Right ventricle myocardium superior (tissue), 1 donor: ENCODE measurements at regions not wholly inside any gene's neighbourhood (a gene's known extent, or its start where the extent isn't known, plus 50 kb on each side); places are given as distances from the start of the nearest gene placed in this dataset.

Source experiments
- ATAC-seq: fragments of 200-7000 bp; cut with Tn5 transposase; one replicate; pipeline ENCODE4 v1.9.1; 2020; ENCODE audit warnings: mild to moderate bottlenecking; ENCODE audit not compliant: poor library complexity
- DNase-seq: peaks from one replicate; pipeline ENCODE4 v3.0.0-alpha.2; 2020
- intact Hi-C: fragments of 100-400 bp; cut with DNase I; formaldehyde crosslinking; loops from one replicate; pipeline ENCODE4 v1.11.2; 2022
- donor health status: DM: no; HTN: yes; CAD: no; lungs with severe emphysema.

DNA sequence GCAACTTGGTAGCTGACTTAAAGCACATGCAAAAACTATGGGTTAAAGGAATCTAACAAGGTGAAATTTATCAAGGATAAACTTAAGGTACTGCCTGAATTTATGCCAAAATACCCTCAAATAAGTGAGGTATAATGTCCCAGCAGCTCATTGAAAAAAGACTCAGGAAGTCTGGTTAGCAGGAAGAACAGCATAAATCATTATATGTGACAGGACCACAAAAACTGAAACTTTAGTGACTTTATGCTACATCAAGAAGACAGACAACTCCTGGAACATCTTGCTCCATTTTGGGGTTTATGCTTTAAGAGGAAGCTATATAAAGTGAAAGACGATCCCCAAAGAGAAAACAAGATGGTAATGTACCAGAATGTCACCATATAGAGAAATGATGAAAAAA, 282.4 kb upstream of the ZNF462 start:
- DNase-seq (no peak), ATAC-seq (no peak)
- intact Hi-C loops = no loop called here

DNA sequence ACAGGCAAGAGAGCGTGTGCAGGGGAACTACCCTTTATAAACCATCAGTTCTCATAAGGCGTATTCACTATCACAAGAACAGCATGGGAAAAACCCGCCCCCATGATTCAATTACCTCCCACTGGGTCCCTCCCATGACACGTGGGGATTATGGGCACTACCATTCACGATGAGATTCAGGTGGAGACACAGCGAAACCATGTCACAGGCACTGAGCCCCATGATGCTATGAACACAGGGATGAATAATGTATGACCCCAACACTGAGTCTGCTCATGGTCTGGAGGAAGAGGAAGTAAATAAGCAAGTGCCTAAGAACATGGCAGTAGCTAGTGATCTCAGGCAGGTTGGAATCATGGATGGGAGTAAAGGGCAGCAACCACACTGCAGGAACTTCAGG, 281.0 kb upstream of the ZNF462 start:
- intact Hi-C loops = no loop called here
- DNase-seq = no peak
- no peak for ATAC-seq

DNA sequence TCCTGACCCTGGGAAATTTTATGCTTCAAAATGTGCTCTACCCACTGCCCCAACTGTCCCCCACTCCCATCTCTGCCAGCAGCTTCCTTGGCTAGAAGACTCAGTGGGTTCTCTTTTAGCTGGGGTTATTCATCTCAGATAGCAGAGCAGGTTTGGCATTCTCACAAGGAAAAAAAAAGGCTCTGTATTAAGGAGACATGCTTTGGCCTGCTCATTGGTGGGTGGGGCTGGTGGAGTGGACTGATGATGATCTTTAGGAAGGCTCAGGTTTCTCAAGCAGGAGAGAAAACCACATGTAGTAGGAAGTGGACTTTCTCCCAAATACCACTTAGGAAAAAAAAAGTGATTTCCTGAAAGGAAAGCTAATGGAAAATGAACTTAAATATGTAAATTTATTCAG, 279.2 kb upstream of the ZNF462 start:
- intact Hi-C loops = no loop called here
- DNase-seq (no peak), ATAC-seq (no peak)

DNA sequence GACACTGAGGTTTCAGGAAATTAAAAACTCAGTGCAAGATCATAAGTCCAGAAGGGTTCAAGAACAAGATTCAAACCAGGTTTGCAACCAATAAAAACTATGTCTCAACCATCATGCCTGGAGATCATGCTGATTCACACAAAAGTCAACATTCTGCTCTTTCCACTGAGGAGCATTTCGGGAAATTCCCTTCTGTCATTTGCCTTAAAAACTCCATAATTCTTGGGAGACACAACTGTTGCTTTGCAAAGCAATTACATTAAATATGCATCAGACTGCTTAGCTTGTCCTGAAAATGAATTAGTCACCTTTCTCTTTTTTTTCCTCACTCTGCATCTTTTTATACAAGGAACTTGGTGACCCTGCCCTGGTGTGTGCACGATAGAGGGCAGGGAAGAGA, 275.9 kb upstream of the ZNF462 start:
- intact Hi-C loops = no loop called here
- ATAC-seq (no peak), DNase-seq (no peak)

DNA sequence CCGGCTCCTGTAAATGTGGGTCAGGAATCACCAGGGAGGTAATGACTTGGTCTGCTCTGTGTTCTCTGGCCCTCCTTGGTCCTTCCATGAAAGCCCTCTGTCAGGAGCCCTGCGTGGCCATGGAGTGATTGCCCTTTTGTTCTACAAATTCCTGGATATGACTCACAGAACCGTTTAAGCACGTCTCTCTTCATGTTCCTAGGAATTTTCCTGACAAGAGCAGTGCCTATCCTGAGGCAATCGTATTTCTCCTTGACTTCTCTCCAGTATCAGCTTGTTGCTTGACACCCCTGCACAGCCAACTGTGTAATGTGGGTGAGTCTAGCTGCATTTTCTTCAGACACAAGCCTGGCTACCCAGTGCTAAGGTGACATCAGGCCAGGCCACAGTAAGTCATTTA, 274.3 kb upstream of the ZNF462 start:
- DNase-seq = no peak
- no peak for ATAC-seq
- intact Hi-C loops = no loop called here

DNA sequence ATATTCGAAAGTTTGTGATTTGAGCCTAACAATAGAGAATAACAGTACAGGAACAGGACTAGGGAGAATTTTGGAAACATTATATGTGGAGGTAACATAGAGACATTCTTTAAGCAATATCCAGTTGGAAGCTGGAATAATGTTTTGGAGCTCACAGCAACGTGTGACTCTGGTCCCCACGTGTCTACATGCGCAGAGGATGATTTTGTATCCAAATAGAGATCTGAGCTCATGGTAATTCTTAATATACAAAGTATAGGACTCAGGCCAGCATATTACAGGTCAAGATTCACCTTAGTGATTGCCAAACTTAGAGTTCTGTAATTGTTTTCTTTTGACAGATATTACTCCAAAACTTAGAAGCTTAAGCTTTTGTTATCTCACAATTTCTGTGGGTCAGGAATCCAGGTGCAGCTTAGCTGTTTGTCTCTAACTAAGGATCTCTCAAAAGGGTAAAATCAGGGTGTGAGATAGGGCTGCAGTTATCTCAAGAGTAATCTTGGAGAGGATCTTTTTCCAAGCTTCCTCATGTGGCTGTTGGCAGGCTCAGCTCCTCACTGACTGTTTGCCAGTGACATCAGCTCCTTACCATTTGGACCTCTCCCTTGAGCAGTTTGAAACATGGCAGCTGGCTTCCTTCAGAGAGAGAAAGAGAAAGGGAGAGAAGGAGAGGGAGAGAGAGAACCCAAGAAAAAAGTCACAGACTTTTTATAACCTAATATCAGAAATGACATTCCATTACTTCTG, 272.0 kb upstream of the ZNF462 start:
- no peak for ATAC-seq
- intact Hi-C loops = no loop called here
- DNase-seq = no peak

DNA sequence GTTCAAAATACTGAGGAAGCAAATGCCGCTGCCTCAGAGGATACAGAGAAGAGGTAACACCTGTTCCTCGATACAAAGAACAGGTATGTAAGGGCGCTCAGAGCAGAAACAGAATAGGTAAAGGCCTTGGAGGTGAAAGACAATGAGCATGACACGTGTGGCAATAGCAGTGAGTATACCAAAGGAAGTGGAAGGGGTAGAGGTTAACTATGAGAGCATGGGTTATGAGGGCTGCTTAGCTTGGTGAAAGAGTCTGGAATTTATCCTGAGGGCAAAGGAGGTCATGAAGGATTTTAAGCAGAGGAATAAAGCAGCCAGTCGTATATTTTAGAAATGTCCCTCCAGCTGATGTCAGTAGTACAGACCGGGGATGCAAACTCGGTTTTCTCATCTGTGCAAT, 269.8 kb upstream of the ZNF462 start:
- DNase-seq (no peak), ATAC-seq (no peak)
- intact Hi-C loops = no loop called here

DNA sequence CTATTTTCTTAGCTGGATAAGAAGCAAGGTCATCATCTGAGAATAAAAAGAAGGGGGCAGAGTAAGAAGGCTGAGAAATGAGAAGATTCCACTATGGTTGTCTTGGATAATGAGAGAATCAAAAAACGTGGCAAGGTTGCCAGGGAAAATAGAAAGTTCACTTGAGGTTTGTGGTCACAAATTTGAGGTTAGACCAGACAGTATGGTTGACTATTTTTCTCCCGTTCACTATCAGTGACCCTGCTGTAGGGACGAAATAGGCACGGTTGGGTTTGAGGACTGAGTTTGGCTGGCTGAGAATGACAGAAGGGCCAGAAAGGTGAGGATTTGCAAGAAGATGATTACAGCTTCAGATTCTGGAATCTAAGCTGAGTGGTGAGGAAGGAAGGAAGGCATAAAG, 266.0 kb upstream of the ZNF462 start:
- intact Hi-C loops = no loop called here
- DNase-seq (no peak), ATAC-seq (no peak)

DNA sequence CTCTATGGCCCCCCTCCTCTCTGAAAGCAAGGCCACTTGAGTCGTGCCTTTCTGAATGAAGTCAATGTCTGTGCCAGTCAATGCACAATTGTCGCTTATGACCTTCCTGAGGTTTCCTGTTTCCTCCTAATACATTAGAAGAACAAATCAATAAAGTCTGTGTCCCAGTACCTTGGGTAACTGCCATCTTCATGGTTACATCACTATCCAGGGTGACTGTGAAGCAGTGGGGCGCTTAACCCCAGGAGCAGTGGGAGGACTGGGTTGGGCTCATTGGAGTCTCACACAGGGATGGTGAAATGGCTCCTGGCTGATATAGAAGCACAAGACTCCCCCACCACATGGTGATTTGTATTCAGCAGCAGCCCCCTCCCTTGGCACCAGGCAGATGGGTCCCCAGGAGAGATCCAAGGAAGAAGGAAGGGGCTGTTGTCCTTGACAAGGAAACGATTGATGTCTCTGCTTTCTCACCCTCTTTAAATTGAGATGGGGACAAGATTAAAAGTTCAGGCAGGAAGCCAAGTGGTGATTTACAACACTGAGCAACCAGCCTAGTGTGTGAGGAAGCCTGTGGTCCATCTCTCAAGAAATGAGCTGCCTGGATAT, 261.9 kb upstream of the ZNF462 start:
- ATAC-seq (no peak), DNase-seq (no peak)
- intact Hi-C loops = no loop called here

DNA sequence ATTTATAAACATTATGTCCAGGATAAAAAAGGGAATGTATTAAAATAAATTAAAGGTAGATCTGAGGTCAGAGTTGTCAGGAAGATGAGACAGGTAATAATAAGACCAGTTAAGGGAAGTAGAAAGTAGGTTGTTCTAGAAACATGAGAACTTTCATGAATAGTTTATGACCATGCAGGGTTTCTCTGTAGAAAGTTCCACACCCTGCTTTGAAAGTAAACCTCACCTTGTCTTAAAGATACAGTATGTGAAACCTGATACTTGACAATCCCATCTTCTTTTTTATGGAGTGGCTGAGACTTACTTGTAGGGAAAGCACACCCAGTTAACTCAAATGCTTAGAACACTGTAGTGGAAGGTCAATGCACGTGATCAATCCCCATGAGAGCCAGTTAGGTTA, 260.6 kb upstream of the ZNF462 start:
- no peak for DNase-seq
- ATAC-seq = no peak

DNA sequence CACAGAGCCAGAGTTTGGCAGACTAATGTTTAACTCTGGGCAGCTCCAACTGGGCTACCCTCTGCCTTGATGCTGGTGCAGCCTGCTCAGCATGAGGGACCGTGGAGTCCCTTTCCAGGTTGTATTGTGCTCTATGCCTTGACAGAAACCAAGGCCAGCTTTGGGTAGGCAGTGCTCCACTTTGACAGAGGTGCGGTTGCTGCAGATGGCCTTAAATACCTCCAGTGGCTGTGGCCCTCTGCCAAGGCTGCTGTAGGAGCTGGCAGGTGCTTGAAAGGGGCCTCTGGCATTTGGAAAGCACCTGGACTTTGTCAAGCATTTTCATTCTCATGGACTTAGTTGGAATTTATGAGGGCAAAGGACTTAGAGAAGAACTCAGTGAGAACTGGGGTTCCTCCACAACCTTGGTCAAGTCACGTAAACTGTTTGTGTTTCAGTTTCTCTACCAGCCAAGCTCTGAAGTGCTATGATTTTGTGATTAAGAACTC, 249.7 kb upstream of the ZNF462 start:
- peak; percentile 61 for DNase-seq
- intact Hi-C loops = no loop called here
- ATAC-seq = peak; percentile 64

More for the DNA sequence above, 260.6 kb upstream of the ZNF462 start:
- intact Hi-C loops = no loop called here

DNA sequence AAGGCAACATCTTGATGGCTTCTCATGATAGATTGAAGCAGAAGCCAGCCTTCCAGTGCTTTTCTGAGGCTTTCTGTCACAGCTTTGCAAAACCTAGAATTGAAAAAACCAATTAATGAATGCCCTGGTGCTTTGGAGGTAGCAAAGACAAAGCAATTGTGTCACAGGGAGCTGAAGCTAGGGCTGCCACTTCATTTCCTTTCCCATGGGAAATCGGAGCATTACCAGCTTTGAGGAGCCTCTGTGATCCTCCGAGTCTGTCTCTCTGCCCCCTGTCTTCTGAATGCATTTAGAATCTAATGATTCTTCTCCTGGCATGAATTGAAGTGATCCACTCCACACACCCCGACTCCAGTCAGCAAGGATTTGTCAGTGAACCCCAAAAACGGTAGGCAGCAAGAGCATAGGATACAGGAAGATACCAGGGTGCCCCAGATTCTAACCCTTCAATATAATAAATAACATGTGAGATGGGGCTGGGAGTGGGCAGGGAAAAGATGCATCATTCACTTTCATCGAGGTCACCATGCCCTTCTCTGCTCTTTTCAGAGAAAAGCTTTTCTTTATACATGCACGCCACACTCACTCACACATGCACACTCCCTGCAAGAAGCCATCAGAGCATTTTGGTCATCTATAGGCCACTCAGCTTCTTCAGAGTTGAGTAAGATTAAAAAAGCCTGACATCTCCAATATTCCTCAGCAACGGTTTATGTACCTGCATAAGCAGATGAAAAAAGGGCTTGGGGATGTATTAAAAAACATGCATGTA, 247.7 kb upstream of the ZNF462 start:
- DNase-seq = no peak
- ATAC-seq = no peak
- intact Hi-C loops = no loop called here

DNA sequence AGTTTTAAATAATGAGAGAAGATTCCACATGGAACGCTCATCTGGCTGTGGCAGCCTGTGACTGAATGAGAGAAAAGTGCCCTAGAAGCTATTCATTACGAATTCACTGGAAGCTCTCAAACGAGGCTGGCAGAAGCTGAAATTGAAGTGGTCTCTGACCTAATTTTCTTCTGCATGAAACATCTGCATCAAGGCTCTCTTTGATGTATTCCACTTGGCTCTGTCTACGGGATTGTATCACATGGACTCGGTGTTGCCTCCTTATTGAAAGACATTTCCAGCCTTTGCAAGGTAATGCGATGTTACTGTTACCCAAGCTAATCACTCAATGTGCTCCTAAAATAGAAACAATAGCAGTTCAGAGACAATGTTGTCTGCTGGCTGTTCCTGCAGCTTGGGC, 246.9 kb upstream of the ZNF462 start:
- intact Hi-C loops = no loop called here
- DNase-seq = no peak
- no peak for ATAC-seq

DNA sequence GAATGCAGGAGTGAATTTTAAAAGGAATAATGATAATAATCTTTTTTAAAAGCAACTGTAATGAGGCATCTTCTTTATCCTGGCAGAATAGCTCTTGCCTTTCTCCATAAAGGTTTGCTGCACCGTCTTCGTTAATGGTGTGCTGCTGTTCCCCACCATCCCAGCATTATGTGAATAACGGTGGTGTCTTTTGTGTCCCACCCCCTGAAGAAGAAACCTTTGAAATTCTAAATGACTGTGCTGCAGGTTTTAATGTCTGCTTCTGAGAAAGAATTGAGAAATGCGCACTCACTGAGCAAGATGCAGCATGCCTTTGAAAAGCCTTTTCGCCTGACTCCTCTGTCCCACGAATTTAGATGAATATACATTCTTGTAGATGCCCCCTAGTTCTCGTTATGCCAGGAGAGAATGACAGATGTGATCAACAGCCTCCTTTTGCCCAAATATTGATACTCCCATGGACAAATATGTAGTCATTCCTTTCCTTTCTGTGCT, 246.1 kb upstream of the ZNF462 start:
- ATAC-seq = no peak
- intact Hi-C loops = no loop called here

DNA sequence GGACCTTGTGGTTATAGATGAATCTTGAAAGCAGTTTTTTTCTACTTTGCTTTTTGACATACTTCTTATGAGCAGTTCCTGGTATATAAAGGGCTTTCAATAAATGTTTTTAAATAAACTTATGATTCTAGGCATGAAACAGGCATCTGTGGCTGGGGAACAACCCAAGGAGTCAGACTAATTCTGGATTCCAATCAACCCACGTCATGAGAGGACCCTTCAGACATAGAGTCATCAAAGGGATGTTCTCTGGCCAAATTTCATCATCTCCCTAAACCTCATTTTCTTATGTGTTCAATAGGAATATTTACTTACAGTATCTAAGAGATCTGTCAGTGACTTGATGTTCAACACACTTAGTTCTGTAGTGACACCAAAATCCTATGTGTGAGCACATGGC, 243.8 kb upstream of the ZNF462 start:
- intact Hi-C loops = no loop called here
- no peak for DNase-seq
- no peak for ATAC-seq

More for the DNA sequence above, 246.1 kb upstream of the ZNF462 start:
- no peak for DNase-seq

DNA sequence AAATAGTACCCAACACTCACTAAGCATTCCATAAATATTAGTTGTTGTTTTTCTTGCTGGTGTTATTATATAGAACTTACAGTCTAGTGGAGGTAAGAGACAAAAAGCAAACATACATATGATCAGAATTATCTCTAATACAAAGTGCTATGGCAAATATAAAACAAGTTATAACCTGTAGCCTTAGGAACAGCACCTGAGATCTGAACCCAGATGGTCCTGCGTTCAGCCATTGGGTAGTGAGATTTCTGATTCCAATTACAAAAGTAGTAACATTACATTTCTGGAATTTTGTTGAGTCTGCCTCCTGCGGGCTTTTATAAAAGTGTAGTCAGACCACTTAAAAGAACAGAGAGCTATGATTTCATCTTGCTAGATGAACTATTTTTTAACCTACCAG, 242.9 kb upstream of the ZNF462 start:
- DNase-seq (no peak), ATAC-seq (no peak)
- intact Hi-C loops = no loop called here

DNA sequence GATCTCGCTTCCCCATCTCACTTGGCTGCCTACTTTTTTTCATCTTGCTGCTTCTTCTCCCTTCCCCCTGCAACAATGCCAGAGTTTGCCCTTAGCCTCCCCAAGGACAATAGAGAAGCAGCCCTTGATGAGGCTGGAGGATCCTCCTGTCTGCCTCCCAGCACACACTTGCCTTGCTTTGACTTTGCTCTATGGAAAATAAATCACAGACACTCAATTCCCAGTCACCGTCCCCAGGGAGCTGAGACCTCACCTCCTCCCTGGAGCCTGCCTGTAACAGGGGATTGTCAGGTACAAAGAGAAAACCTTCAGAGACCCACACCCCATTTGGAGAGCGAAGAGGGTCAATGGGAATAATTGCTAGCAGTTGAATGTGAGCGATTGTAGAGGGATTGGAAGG, 242.1 kb upstream of the ZNF462 start:
- ATAC-seq (no peak), DNase-seq (no peak)
- intact Hi-C loops = no loop called here

DNA sequence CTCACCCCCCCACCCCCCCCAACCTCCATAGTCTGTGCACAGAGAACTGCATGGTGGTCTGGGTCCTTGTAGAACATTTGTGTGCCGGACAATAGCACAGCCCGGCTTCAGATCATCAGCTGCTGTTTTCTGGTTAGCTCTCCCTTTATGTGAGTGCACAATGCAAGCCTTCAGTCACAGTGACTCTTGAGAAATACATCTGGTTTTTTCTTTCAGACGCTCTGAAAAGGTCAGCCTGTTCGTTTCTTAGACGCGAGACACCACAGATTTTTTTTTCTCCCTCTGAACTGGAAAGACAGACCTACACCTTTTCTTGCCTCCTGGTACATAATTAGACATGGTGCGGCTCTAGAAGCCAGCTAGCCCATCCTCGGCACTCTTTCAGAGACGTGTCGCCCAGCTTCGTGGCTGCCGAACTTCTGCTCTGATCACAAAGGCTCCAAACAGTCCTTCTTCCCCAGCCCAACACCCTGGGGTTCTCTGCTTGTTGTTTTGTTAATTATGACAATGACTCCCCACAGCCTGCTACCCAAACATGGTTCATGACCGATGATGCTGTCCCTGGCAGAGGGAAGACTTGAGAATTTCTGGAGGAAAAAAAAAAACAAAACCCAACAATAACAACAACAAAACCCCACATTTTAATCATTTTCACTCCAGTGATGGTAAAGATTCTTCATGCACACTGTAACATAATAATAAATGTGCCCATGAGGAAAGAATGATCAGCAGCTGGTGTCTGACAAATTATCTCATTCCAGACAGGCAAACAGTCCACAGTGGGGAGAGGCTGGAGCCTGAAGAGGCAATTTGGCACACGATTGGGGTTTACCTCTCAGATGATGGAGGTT, 241.4 kb upstream of the ZNF462 start:
- no peak for DNase-seq
- ATAC-seq = no peak
- intact Hi-C loops = no loop called here

DNA sequence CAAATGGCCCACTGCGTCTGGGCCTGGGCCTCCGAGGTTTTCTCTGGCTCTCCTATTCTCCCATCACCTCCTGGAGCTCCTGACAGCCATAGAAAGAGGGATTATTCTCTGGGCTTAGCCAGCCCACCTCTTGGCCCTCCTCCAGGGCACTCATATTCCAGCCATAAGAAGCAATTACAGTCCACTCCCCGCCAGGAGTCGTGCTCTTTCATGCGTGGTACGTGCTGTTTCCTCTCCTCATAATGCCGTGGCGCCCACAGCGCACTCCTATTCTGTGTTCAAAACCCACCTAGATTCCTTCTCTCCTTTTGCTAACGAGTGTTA, 240.8 kb upstream of the ZNF462 start:
- no peak for DNase-seq
- no peak for ATAC-seq
- intact Hi-C loops = no loop called here
